SHP77 treated with DMSO at 0.1 percent for 48 hours (cell line): ENCODE measurements at regions not wholly inside any gene's neighbourhood (a gene's known extent, or its start where the extent isn't known, plus 50 kb on each side); places are given as distances from the start of the nearest gene placed in this dataset.
"Not testable (repeated sequence)": the region's sequence is repeated elsewhere in the genome, so short reads cannot be mapped to it uniquely, and the experiment has no call there.

Source experiments
- DNase-seq: peaks from one replicate; lab custom pipeline; 2025; lab: John Stamatoyannopoulos, UW

GRCh38 chr3:106022913-106023312 is 154.1 kb upstream of the CBLB start:
- no peak for DNase-seq

DNA sequence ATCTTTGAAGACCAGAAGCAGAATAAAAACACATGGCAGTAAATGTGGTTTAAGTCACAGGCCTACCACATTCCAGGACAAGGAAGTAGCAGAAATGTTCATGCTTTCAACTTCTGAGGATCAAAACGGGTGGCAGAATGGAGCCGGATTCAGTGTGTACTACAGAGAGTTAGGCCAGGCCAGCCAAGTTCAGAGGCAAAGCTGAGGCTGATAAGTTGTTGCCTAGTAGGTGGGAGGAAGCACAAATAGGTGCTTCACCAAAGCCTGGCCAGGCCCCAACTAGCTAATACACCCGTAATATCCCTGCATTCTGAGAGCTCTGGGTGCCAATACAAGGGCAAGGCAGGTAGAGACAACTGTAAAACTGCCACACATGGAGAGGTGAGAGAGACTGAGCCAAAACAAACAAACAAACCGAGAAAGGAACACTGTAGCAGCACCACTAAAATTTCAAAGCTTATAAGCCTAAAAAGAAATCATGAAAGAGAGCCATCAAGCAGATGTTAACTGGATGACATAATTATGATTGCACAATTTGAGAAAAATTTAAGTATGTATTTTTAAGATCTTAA is 156.4 kb upstream of the CBLB start:
- DNase-seq: peak; percentile 39

DNA sequence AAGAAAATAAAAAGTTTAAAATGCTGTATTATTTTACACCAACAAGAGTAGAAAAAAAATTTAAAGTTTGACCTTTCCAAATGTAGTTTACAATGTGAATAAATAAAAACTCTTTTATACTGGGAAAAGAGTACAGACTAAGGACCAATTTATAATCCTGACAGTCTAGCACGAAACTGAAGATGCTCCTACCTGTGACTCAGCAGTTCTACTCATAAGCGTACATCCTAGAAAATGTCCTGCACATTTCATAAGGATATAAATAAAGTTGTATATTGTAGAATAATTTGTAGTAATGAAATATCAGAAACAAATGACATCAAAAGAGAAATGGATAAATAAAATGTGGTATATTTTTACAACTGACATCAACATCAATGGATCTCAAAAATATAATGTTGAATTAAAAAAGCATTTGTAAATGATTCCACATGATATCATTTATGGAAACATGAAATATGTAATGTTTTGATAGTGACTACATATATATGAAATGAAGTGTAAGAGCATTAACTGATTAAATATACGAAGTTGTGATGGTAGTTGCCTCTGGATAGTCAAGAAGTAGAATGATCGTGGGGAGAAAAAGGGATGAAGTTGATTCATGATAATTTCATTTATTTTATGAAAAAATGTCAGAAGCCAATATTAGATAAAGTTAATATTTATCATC is 161.3 kb upstream of the CBLB start:
- no peak for DNase-seq

DNA sequence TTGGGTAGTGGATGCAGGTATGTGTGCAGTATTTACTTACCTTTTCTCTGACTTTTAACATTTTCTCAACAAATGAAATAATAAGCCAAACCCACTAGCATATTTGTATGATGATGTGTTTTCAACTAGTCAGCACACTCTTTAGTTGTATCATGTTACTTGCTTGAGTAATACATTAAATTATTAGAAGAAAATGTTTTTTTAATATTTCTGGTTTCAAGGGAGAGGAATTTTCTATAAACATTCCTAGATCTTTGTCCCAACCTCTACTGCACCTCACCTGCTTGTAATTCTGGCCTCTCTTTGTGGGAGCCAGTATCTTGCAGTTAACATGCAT is 161.8 kb upstream of the CBLB start:
- DNase-seq: no peak

GRCh38 chr3:106032479-106032878 is 163.7 kb upstream of the CBLB start:
- no peak for DNase-seq

GRCh38 chr3:106033654-106034053 is 164.8 kb upstream of the CBLB start:
- no peak for DNase-seq

DNA sequence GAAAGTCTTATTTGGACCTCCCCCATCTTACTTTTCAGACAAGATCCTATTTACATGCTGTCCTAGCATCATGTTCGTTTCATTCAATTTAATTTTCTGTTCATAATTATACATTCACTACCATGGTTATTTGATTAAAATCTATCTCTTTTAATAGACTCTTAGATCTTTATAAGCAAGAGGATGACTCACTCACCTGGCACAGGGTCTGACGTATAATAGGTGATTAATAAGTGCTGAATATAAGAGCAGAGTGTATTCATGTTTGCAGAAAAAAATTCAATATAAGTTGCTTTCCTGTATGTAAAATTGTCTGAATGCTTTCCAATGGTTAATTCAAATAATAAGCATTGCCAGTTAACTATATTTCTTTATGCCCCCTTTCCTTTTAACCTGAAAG is 165.5 kb upstream of the CBLB start:
- DNase-seq: no peak

- DNase-seq: no peak
These were observed 166.8 kb upstream of the CBLB start for GRCh38 chr3:106035619-106036018.

DNA sequence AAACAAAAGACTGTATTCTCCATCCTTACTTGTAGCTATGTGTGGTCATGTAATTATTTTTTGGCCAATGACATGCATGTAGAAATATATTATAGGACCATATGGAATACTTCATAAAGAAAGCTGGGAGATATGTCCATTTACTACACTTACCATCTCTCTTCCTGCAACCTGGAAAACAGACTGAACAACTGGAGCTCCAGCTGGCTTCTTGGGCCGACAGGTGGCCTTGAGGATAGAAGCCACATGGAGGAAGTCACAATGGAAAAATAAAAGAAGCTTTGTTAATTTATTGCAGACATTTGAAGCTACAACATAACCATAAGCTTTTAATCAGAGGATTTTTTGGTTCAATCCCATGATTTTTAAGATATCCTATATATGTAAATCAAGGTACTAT is 167.9 kb upstream of the CBLB start:
- DNase-seq: no peak

DNA sequence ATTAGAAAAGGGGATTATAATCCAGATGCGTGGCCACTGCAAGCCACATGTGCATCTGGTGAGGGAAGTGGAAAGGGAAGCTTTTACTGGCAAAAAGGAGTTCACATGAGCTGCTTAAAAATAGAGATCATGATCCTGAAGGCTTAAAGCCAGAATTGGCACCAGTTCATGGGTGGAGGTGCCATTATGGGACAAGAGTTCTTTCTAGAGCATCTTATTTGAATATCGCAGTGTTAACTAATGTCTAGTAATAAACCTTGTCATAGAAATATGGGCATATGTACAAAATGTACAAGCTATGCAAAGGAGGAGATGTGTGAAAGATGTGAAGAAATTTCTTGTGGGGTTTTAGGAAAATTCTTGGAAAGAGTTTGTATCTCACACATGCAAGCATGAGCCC is 178.4 kb upstream of the CBLB start:
- DNase-seq: no peak

DNA sequence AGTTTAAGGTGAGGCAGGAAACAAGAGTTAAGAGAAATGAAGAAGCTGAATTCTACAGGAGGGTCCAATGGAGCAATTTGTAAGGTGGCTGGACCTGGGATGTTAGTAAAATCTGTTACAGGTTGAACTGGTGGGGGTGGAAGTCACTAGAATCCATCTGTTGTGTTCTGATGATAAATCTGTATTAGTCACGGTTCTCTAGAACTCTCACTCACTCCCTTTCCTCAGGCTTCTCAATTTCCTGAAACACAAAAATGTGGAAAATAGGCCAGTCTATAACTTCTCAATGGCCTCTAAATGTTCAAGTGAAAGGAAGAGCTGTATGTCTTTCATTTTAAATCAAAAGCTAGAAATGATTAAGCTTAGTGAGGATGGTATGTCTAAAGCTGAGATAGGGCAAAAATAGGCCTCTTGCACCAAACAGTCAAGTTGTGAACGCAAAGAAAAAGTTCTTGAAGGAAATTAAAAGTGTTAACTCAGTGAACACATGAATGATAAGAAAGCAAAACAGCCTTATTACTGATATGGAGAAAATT is 180.2 kb upstream of the CBLB start:
- DNase-seq: no peak

- DNase-seq: no peak
These were observed 181.0 kb upstream of the CBLB start for GRCh38 chr3:106049821-106050220.

- DNase-seq: no peak
These were observed 188.1 kb upstream of the CBLB start for GRCh38 chr3:106056931-106057330.

- DNase-seq: no peak
These were observed 189.7 kb upstream of the CBLB start for GRCh38 chr3:106058475-106058874.

- no peak for DNase-seq
These were observed 191.2 kb upstream of the CBLB start for GRCh38 chr3:106059953-106060517.

- DNase-seq: no peak
These were observed 195.1 kb upstream of the CBLB start for GRCh38 chr3:106063909-106064308.

- DNase-seq: no peak
These were observed 197.0 kb upstream of the CBLB start for GRCh38 chr3:106065831-106066230.

DNA sequence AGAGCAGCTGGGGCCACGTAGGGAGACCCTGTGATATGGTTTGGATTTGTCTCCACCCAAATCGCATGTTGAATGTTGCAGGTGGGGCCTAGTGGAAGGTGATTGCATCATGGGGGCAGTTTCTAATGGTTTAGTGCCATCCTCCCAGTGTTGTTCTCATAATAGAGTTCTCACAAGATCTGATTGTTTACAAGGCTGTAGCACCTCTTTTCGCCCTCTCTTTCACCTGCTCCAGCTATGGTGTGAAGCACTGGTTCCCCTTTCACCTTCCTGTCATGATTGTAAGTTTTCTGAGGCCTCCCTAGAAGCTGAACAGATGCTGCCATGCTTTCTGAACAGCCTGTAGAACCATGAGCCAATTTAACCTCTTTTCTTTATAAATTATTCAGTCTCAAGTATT is 198.9 kb upstream of the CBLB start:
- DNase-seq: no peak

- DNase-seq: no peak
These were observed 199.6 kb upstream of the CBLB start for GRCh38 chr3:106068381-106068780.

DNA sequence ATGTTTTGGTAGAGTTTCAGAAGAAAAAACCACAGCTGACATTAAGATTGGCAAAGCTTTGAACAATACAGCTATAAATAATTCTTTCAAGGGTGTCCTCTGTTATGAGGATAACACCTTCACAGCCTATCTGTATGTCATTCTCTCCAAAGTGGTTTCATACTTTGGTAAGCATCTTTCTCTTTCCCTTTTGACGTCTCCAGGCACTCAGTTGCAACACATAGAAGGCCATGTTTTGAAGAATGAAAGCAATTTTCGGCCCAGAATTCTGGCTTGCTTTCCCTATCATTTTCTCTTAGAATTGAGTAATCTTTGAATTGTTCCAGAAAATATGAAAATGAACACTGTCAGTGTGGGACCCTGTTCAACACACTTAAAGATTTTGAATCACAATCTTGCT is 200.0 kb upstream of the CBLB start:
- no peak for DNase-seq

GRCh38 chr3:106070187-106070586 is 201.4 kb upstream of the CBLB start:
- DNase-seq: no peak

DNA sequence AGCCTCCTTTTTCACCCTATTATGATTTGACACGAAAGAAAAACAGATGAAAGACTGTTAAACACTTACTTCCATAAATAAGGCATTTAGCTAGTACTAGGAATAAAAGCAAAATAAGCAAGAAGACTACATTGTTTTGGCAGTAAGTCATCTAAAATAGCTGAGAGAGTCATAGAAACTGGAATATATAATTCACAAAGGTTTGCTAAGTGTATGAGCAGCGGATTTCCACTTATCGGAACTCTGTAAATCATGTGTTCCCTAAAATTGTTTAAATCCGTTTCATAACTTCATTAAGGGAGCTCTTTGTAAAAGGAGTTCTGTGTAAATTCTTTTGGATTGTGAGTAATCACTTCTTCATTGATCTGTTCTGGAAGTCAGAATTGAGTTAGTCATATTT is 202.5 kb upstream of the CBLB start:
- no peak for DNase-seq

DNA sequence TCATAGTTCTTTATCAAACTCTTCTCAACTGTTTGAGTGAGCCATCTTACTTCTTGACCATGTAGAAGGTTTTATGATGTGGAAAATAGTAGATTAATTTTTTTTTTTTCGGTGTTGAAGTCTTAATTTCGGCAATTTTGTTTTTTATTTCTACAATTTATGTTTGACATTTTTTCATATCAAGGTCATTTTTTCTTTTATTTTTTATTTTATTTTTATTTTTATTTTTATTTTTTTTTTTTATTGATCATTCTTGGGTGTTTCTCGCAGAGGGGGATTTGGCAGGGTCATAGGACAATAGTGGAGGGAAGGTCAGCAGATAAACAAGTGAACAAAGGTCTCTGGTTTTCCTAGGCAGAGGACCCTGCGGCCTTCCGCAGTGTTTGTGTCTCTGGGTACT is 203.8 kb upstream of the CBLB start:
- DNase-seq: not testable (repeated sequence)

- not testable (repeated sequence) for DNase-seq
These were observed 205.0 kb upstream of the CBLB start for GRCh38 chr3:106073806-106074205.
